Activated CD8-positive, alpha-beta memory T cell treated with anti-CD3 and anti-CD28 coated beads for 48 hours (primary cell): ENCODE measurements at regions not wholly inside any gene's neighbourhood (a gene's known extent, or its start where the extent isn't known, plus 50 kb on each side); places are given as distances from the start of the nearest gene placed in this dataset.

ENCODE experiments used
- DNase-seq, 3 experiments: peaks; one replicate each; pipeline ENCODE4 v3.0.0-alpha.2; 2020; ENCODE audit warnings: low read depth in 2 of 3, low spot score in 2 of 3

- DNase-seq, result no peak
Measured at GRCh38 chr12:115194857-115195256, 510.9 kb upstream of the TBX3 start.

GRCh38 chr12:115194448-115194847 lies 510.5 kb upstream of the TBX3 start:
- DNase-seq, result no peak

- DNase-seq, result no peak
Measured at GRCh38 chr12:115191342-115191741, 507.4 kb upstream of the TBX3 start.

- DNase-seq, result no peak
Measured at GRCh38 chr12:115190010-115190770, 506.2 kb upstream of the TBX3 start.

- no peak for DNase-seq
Measured at GRCh38 chr12:115185506-115185905, 501.5 kb upstream of the TBX3 start.

- DNase-seq, result no peak
Measured at GRCh38 chr12:115183752-115184151, 499.8 kb upstream of the TBX3 start.

GRCh38 chr12:115177899-115178298 lies 493.9 kb upstream of the TBX3 start:
- no peak for DNase-seq

GRCh38 chr12:115176741-115177400 lies 492.9 kb upstream of the TBX3 start:
- DNase-seq, result no peak

- DNase-seq, result no peak
Measured at GRCh38 chr12:115174920-115175319, 490.9 kb upstream of the TBX3 start.

- no peak for DNase-seq
Measured at GRCh38 chr12:115172521-115172920, 488.5 kb upstream of the TBX3 start.

- DNase-seq, result no peak
Measured at GRCh38 chr12:115169981-115170380, 486.0 kb upstream of the TBX3 start.

GRCh38 chr12:115166698-115167315 lies 482.8 kb upstream of the TBX3 start:
- DNase-seq, result no peak

GRCh38 chr12:115163710-115164109 lies 479.7 kb upstream of the TBX3 start:
- DNase-seq, result no peak

GRCh38 chr12:115160271-115161128 lies 476.5 kb upstream of the TBX3 start:
- no peak for DNase-seq

- no peak for DNase-seq
Measured at GRCh38 chr12:115158816-115159215, 474.8 kb upstream of the TBX3 start.

- no peak for DNase-seq
Measured at GRCh38 chr12:115155665-115156645, 472.0 kb upstream of the TBX3 start.

- DNase-seq, result no peak
Measured at GRCh38 chr12:115149685-115150378, 465.9 kb upstream of the TBX3 start.

- no peak for DNase-seq
Measured at GRCh38 chr12:115149279-115149678, 465.3 kb upstream of the TBX3 start.

- no peak for DNase-seq
Measured at GRCh38 chr12:115147916-115148315, 463.9 kb upstream of the TBX3 start.

GRCh38 chr12:115146453-115146852 lies 462.5 kb upstream of the TBX3 start:
- no peak for DNase-seq
